HG03045 (cell line): ENCODE measurements at regions not wholly inside any gene's neighbourhood (a gene's known extent, or its start where the extent isn't known, plus 50 kb on each side); places are given as distances from the start of the nearest gene placed in this dataset.

Experiments
- ATAC-seq: cut with Tn5 transposase; IDR thresholded peaks from one replicate; pipeline ENCODE4 v1.9.1; 2021; ENCODE audit warnings: mild to moderate bottlenecking, moderate library complexity; ENCODE audit not compliant: unreplicated experiment

- no peak for ATAC-seq
Measured at GRCh38 chr6:2505624-2506023, 245.1 kb downstream of the MYLK4 start.

- no peak for ATAC-seq
Measured at GRCh38 chr6:2504495-2505064, 246.1 kb downstream of the MYLK4 start.

- ATAC-seq = no peak
Measured at GRCh38 chr6:2503816-2504494, 246.8 kb downstream of the MYLK4 start.

DNA sequence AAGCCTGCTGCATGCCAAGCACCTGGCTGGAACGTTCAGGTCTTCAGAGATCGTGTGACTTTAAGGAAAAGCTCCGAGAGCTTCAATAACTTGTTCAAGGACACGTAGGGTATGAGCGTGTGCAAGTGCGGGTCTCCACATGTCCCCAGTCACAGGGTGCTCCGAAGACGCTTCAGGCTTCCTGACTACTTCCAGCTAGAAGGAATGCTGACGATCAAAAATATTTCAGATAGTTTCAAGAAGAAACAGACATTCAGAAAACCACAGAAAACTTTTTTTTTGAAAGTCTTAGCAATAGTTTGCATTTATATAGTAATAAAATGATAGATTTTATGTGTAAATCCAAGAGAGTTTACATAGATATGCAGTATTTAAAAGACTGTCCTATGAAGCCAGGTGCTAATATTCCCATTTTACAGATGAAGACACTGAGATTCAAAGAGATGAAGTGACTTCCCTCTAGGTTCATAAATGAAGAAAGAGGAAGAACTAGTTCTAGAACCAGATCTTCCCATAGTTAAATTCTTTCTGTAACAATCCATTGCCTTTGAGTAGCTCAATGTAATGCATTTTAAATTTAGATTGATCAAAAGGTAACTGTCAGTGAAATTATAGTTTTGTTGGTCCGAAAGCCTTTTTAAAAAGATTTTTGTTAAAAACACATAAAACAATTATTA lies 247.6 kb downstream of the MYLK4 start:
- ATAC-seq = no peak

- ATAC-seq = no peak
Measured at GRCh38 chr6:2502096-2502997, 248.4 kb downstream of the MYLK4 start.

- ATAC-seq = no peak
Measured at GRCh38 chr6:2497922-2498623, 252.6 kb downstream of the MYLK4 start.

DNA sequence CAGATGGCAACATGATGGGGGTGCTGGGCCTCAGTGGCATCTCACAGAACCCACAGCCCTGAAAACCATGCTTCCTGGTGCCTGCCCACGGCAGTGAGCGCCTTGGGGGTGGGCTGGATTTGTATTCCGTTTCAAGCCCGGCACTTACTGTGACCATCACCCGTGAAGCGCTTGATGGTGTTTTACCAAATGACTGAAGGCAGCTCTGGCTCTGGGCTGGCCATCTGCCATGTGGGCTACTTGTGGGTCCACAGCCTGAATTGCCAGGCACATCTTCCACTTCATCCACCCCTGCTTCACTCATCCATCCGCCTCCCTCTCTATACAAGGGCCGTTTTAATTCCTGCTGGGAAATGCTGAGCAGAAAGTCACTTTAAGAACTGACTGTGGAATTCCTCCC lies 250.9 kb upstream of the GMDS start:
- ATAC-seq = no peak

DNA sequence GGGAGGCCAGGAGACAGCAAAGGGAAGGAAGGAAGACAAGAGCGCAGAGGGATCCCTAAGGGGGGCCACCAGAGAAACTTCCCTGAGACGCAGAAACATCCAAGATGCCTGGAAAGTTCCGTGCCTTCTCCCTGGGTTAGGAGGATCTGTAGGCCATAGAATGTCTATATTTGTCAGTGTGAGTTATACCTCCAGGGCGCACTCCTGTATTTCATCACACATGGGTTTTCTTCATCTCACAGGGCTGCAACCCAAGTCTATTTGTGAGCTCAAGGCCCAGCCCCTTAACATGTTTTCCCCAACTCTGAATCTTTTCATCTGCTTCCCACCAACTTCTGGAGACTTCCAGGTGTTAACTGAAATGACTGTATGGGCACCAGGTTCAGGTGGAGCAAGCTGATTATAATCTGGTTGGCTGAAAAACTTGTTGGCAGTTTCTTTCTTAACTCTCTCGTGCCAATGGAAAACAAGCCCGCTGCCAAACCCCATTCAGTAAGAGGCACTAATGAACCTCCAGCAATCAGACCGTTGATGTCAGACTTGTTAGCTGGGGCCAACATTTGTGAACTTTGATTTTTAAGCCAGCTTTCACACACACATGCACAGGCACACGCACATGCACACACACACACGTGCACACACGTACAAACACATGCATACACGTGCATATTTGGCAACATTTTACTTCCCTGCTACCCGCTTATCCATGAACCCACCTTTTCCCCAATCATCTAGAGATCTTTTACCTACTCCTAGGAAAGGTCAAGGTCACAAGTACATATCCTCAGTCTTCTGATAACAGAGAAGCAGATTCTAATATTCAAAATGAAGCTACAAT lies 247.5 kb upstream of the GMDS start:
- ATAC-seq = no peak

GRCh38 chr6:2491137-2491536 lies 245.7 kb upstream of the GMDS start:
- no peak for ATAC-seq

- ATAC-seq = no peak
Measured at GRCh38 chr6:2488578-2488977, 243.2 kb upstream of the GMDS start.

- ATAC-seq = no peak
Measured at GRCh38 chr6:2485116-2485515, 239.7 kb upstream of the GMDS start.

DNA sequence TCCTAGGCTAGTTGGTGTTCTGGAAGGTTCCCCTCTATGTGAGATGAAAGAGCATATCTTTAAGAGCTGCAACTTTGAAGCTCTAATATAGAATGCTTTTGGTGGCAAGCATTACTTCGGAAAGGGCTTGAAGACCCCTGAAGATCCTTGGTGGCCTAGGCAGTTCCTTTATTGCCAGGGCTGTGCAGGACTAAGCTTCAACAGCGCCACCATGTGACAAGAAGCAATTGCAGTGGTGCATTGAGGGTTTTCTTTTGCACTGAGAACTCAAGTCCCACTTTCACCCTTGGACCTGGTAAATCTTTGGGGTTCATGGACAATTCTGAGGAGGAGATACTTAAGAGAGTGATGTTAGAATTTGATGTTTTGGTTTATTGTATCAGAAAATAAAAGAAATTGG lies 237.4 kb upstream of the GMDS start:
- no peak for ATAC-seq

DNA sequence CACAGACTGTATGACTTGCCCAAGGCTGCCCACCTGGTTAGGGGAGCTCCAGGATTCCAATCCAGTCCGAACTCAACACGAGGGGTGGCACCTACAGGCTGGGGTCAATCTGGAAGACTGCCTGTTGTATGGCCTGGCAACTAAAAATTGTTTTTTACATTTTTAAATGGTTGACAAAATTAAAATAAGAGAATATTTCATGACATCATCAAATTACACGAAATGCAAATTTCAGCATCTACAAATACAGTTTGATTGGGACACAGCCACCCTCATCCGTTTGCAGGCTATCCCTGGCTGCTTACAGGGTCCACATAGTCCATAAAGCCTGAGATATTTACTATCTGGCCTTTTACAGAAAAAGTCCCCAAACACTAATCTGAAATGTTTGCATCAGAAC lies 235.9 kb upstream of the GMDS start:
- ATAC-seq = no peak

DNA sequence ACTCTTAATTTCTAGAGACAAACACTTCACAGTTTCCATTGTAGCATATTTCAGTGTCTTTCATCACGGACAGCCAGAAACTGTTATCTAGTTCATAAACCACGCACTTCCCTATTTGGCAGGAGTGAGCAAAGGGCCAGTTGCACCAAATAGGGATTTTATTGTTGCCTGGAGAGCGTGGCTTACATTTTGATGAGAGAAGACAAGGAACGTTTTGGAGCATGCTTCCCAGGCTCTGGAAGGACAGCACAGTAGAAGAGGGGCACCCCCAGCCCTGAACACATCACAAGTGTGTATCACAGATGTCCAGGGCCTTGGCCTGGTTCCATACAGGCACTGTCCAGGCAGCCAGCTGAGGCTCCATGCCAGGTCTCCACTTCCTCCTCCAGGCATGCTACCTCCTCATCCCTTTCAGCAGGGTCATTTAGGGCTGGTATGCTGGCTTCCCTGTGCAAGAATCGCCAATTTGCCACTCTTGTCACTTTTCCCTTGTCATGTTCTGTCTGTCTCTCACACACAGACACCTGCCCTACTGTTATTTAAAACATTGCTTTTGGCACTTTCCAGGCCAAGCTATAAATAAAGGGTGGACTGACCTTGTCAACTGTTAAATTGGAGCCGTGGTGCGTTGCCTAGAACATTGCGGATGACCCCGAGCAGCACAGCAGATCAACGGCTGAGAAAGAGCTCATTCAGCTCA lies 235.0 kb upstream of the GMDS start:
- no peak for ATAC-seq

GRCh38 chr6:2478200-2478599 lies 232.8 kb upstream of the GMDS start:
- no peak for ATAC-seq

DNA sequence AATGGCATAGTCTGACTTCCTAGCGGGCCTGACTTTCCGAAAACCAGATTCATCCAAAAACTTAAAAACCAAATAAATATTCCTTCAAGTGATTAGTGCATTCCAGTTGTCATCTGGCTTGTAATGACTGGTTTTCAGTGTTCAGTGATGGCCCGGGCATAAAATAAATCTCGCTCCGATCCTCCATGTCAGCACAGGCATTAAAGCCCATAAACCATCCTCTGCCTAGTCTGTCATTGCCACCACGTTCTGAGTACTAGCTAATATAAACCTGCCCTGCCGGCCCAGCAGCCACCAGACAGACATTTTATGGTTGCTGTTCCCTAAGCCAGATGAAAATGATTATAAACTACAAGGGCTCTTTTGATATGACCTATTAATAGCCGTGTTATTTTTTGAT lies 232.3 kb upstream of the GMDS start:
- ATAC-seq = no peak

DNA sequence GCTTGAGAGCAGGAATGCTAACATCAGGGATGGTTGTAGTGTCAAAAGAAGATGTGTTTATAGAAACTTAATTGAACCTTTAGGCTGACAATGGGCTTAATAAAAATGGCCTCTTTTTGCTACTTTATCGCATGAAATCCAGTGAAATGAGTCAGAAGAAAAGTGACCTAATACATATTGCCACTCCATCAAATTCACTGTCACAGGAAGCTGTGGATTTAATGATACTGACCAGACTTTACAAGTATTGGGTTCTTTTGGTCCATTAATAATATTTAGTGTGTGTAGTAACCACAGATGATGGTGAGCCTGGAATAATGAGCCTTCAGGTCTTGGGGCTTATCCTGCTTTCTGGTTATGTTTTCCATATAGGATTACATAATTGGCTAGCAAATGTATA lies 231.8 kb upstream of the GMDS start:
- no peak for ATAC-seq

DNA sequence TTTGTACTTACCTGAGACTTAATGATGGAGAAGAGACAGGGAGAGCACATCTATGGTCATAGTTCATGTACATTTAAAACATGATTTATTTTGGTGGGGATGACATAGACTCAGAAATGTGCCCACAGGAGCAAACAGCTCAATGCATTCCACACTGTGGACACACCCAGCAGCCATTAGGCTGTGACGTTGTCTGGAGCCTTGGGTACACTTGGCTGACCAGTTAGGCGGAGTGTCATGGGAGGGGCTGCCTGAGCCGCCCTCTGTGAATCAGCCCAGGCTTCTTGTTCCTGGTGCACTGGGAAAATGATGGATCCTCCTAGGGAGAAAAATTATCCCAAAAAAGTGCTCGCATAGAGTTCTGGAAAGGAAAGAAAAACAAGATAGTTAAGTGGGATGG lies 231.0 kb upstream of the GMDS start:
- ATAC-seq = no peak

DNA sequence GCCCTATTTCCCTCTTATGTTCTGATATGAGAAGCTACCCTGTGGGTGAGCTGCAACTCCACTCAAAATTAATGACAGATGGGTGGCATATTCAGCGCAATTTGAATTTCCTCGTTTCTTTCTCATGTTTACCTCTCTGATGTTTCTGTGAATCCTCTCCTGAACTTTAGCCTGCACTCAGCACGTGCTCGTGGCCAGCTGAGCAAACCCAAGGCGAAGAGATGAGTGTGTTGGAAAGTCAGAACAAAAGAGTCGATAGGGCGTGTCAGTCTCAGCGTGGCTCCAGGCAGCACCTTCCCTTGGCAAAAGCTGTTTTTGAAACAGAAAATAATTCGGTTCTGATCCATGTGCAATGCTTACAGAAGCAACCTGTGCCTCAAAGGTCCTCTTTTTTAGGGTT lies 226.1 kb upstream of the GMDS start:
- ATAC-seq = no peak
